HG02840 (cell line): ENCODE measurements at regions not wholly inside any gene's neighbourhood (a gene's known extent, or its start where the extent isn't known, plus 50 kb on each side); places are given as distances from the start of the nearest gene placed in this dataset.

ENCODE experiments used
- ATAC-seq: cut with Tn5 transposase; IDR thresholded peaks from one replicate; pipeline ENCODE4 v1.9.1; 2021; ENCODE audit warnings: mild to moderate bottlenecking, moderate library complexity, moderate number of reproducible peaks; ENCODE audit not compliant: unreplicated experiment, low FRiP score

DNA sequence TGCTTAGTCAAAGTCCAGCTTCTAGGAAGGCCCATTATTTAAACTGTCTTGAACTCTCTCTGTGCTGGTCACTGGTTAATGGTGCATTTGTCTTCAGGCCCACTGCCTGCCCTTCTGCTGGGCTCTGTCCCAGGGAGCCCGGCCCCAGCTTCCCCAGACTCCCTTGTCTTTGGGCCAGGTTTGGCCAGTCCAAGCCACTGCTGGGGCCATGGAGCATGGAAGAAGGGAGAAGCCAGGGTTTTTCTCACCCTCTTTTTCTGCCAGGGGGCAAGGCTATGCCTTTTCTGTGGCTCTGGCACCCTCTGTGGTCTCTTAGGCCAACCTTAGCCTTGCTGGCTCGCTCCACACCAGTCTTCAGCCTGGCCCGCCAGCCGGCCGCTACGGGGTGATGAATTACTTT, 390.0 kb upstream of the SULF2 start:
- no peak for ATAC-seq

DNA sequence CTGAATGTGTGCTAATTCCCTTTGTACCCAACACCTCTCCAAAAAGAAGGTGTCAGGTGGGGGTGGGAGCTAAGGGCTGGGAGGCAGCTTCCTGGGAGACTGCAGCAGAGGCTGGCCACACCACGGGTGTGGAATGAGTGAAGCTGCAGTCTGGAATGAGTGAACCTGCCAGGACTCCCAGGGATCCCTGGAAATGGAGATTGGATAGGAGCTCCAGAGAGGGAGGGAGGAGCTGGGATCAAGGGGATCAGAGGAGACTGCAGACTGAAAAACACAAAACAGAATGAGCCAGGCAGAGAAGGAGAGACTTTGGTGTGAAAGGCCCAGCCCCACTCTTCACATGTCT, 387.0 kb upstream of the SULF2 start:
- no peak for ATAC-seq

GRCh38 chr20:48171626-48172356, 386.5 kb upstream of the SULF2 start:
- no peak for ATAC-seq

GRCh38 chr20:48171071-48171470, 385.8 kb upstream of the SULF2 start:
- ATAC-seq = no peak

- ATAC-seq = no peak
Observed at GRCh38 chr20:48170625-48171024, 385.3 kb upstream of the SULF2 start.

DNA sequence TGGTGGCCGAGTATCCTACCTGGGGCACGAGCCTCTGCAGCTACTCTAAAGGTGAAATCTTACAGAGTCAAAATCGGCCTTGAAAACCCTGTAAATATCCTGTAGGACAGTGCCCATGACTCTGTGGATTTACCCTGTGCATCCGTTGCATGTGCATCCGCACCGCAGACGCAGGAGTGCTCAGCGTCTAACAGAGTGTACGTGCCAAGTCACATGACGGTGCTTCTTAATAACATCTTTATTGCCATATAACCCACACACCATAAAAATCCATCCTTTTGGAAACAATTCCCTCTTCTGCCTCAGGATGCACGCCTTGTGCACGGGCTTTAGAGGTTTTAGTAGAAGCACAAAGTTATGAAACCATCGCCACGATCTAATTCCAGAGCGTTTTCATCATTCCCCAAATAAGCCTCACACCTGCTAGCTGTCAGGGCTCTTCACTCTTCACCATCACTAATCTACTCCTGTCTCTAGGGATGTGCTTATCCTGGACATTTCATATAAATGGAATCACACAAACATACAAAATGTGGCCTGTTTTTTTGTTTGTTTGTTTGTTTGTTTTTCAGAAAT, 384.5 kb upstream of the SULF2 start:
- no peak for ATAC-seq

DNA sequence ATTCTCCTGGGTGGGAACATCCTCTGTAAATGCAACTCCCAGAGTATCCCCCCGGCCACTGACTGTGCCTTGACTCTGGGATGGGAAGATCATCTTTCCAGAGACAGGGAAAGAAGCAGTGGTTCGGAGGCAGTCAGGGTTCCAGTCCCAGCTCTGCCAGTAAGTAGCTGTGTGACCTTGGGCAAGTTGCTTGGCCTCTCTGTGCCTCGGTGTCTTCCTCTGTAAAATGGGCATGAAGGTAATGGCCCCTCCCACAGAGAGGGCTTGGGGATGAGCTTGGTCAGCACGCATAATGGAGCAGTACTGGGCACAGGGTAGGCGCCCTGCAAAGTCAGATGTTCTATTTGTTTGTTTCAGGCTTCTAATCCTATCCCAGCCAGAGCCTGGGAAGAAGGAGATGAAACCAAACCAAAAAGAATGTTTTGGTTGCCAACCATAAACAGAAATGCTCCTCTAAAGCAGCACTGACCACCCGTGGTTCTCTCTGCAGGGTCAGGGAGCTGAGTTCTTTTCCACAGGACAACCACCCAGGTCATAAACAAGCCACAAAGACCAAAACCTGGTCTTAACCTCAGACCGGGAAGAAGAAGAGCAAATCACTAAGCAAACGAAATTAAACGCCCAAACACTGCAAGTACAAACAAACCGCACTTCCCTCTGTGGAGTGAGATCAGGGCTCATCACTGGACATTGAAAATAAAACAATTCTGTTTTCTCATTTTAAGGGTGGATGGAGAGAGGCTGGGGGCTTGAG, 381.0 kb upstream of the SULF2 start:
- ATAC-seq = no peak

DNA sequence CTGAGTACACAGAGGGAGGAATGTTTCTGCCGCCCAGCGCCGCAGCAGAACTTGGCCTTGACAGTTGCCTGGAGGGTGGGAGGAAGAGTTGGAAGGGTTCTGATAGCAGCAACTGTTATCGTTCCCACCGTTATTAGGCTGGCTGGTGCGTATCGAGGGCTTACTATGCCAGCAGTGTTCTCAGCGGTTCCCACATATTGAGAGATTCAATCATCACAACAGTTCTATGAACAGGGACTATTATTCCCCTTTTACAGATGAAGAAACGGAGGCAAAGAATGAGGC, 380.1 kb upstream of the SULF2 start:
- ATAC-seq = no peak

- ATAC-seq = no peak
Observed at GRCh38 chr20:48164566-48165400, 379.5 kb upstream of the SULF2 start.

DNA sequence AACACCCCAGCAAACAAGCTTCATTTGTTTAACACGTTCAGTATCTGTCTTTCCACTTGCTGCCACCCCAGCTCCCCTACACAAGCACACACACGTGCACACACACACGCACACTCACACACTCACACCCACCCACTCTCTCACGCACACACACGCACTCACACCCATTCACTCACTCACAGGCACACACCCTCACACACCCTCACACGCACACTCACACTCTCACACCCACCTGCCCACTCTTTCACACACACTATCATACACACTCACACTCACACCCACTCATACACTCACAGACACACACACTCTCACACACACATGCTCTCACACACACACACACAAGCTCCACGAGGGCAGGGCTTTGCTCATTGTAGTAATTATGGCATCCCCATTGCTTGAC, 378.8 kb upstream of the SULF2 start:
- no peak for ATAC-seq

- no peak for ATAC-seq
Observed at GRCh38 chr20:48163505-48163904, 378.2 kb upstream of the SULF2 start.

GRCh38 chr20:48162621-48163020, 377.3 kb upstream of the SULF2 start:
- no peak for ATAC-seq

DNA sequence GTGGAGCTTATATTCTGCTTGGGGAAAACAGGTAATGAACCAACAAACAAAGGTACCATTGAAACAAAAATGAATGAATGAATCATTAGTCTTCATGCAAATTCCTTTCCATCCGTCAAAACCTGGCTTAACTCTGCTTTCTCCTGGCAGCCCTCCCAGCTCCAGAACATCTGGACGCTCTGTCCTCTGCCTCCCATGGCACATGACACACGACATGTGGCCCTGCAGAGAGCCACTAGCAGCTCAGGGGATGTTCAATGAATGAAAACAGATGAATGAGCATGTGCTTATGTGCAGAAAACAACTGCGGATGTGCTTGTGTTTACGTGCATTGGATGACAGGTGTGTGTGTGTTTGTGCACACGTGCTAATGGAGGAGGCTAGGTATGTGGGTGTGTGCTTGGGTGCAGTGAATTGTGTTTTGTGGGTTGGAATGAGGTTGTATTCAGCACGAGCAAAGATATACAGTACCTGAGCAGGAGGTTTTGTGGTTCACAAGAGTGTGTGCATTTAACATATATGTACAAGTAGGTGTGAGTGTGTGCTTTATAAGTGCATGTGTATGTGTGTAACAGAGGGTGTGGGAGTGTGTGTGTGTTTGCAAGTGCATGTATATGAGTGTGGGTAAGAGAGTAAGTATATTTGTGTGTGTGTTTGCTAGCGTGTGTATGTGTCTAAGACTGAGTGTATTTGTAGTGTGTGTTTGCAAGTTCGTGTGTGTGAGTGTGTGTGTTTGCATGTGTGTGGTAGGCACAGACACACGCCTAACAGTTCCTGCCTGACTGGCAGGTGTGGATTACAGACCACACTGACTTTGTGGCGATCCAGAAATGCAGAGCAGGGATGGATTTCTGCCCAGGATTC, 374.1 kb upstream of the SULF2 start:
- ATAC-seq = no peak

DNA sequence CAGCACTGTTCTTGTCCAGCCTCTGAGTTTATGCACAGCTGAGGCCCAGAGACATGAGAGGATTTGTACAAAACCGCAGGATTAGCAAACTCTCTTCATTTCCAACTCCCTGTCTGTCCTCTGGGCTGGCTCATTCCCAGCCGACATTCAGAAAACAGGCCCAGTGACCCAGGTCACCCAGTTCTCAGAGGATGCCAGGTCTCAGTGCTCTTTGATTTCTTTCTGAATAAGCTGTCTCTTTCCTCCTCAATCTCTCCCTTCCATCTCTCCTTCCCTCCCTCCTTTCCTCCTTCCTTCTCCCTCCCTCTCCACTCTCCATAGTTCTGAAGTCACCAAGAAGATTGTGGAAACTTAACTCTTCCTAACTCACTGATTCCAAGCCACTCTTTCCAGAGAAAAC, 372.7 kb upstream of the SULF2 start:
- ATAC-seq = no peak

- no peak for ATAC-seq
Observed at GRCh38 chr20:48156951-48157700, 371.8 kb upstream of the SULF2 start.

- ATAC-seq = no peak
Observed at GRCh38 chr20:48156521-48156920, 371.2 kb upstream of the SULF2 start.

DNA sequence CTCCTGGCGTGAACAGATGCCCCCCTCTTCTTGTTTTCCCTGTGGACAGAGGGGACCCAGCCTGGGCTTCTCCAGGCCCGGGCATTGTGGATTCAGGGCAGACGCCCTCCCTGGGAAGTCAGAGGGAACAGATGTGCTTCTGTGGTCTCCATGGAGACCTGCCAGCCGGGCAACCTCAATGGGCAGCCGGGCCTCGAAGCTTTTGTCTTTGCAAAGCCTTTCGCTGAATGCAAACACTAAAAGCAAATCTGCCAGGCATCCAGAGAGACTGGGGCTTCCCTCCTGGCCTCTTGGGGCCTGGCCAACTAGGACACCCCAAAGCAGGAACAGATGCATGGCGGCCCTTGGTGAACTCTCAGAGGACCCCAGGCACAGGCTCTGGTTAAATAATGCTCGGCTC, 370.0 kb upstream of the SULF2 start:
- ATAC-seq = no peak

- no peak for ATAC-seq
Observed at GRCh38 chr20:48154040-48154765, 368.9 kb upstream of the SULF2 start.

- ATAC-seq = no peak
Observed at GRCh38 chr20:48153523-48153922, 368.2 kb upstream of the SULF2 start.
